ENCODE measurements at regions not wholly inside any gene's neighbourhood (a gene's known extent, or its start where the extent isn't known, plus 50 kb on each side); places are given as distances from the start of the nearest gene placed in this dataset.

GRCh38 chr4:119872371-119873016 lies 194.2 kb downstream of the MAD2L1 start:
- CTCF ChIA-PET, result interaction anchor here (0.7 kb wide), 1 partner anchor 36 kb away, joined by 3 read pairs; no protein-coding TSS in a partner anchor
- DNase-seq, result no peak
- H3K27me3 ChIP-seq (ENCODE audit: low read length), result no peaks in the 10 kb centered on the region

DNA sequence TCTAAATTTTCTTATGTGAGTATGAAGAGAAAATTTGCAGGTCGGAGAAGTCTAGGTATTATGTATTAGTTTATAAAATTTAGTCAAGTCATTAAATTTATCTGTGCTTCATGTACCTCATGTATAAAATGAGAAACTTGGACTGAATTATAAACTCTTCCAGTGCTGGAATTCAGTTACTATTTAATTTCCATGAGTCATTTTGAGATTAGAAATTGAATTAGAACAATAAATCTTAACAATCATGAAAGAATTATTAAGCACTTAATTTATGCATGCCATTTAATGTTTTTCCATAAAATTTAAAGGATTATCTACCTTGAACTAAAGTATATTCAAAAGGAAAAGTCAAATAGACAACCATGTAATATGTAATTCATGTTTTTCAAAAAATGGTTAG lies 195.8 kb downstream of the MAD2L1 start:
- ChIA-PET CTCF (no interaction called here), POLR2A (ENCODE audit: unreplicated experiment) (interaction anchor here (0.6 kb wide), 1 partner anchor 99 kb away, joined by 3 read pairs; no protein-coding TSS in a partner anchor)
- Histone ChIP-seq H3K9me3 (ENCODE audit: low read length) (no peaks in the 10 kb centered on the region), H3K79me2 (ENCODE audit: low read length) (no peaks in the 10 kb centered on the region), H3K4me3 (ENCODE audit: low read length) (no peak overlapping the region), H3K9me2 (replicated peaks; ENCODE audit: low read length) (no peaks in the 10 kb centered on the region), H3K27me3 (ENCODE audit: low read length) (no peaks in the 10 kb centered on the region), H3K36me3 (ENCODE audit: low read depth, low read length) (no peaks in the 10 kb centered on the region), H3K4me2 (ENCODE audit: low read length) (no peak overlapping the region), H4K20me1 (ENCODE audit: low read length) (no peaks in the 10 kb centered on the region), H3K27ac (ENCODE audit: low read length) (no peak overlapping the region), H3K4me1 (ENCODE audit: insufficient read depth, low read length) (no peaks in the 10 kb centered on the region), H2AFZ (ENCODE audit: low read length) (no peak overlapping the region), H3K9ac (ENCODE audit: low read length) (no peak overlapping the region), H3F3A (ENCODE audit: low read length, unreplicated experiment) (no peaks in the 10 kb centered on the region)
- ATAC-seq (no peak), DNase-seq (no peak)
- intact Hi-C loops (cut with micrococcal nuclease), result no loop called here
- TF ChIP-seq EZH2 (IDR thresholded peaks at IDR 0.05; ENCODE audit: low read length, unreplicated experiment) (no peak), EZH2phosphoT487 (IDR thresholded peaks at IDR 0.05; ENCODE audit: borderline replicate concordance, low read length) (no peak)
- TF ChIP-seq, protein P1, sequence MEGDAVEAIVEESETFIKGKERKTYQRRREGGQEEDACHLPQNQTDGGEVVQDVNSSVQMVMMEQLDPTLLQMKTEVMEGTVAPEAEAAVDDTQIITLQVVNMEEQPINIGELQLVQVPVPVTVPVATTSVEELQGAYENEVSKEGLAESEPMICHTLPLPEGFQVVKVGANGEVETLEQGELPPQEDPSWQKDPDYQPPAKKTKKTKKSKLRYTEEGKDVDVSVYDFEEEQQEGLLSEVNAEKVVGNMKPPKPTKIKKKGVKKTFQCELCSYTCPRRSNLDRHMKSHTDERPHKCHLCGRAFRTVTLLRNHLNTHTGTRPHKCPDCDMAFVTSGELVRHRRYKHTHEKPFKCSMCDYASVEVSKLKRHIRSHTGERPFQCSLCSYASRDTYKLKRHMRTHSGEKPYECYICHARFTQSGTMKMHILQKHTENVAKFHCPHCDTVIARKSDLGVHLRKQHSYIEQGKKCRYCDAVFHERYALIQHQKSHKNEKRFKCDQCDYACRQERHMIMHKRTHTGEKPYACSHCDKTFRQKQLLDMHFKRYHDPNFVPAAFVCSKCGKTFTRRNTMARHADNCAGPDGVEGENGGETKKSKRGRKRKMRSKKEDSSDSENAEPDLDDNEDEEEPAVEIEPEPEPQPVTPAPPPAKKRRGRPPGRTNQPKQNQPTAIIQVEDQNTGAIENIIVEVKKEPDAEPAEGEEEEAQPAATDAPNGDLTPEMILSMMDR (conservative IDR thresholded peaks at IDR 0.05; ENCODE audit: low read depth, low read length), result no peak
- BruUV-seq (replicated peaks), result no TSS peak

More at GRCh38 chr4:119872371-119873016, 194.2 kb downstream of the MAD2L1 start:
- intact Hi-C loops (cut with micrococcal nuclease), result no loop called here
- Histone ChIP-seq H3K36me3 (ENCODE audit: low read depth, low read length) (no peaks in the 10 kb centered on the region), H3K79me2 (ENCODE audit: low read length) (no peaks in the 10 kb centered on the region), H3K9me3 (ENCODE audit: low read length) (no peaks in the 10 kb centered on the region), H4K20me1 (ENCODE audit: low read length) (no peaks in the 10 kb centered on the region), H2AFZ (ENCODE audit: low read length) (no peak overlapping the region), H3K4me2 (ENCODE audit: low read length) (no peak overlapping the region), H3K4me3 (ENCODE audit: low read length) (no peak overlapping the region), H3K9ac (ENCODE audit: low read length) (no peak overlapping the region), H3K4me1 (ENCODE audit: insufficient read depth, low read length) (no peaks in the 10 kb centered on the region), H3F3A (ENCODE audit: low read length, unreplicated experiment) (no peaks in the 10 kb centered on the region), H3K27ac (ENCODE audit: low read length) (no peak overlapping the region), H3K9me2 (replicated peaks; ENCODE audit: low read length) (no peaks in the 10 kb centered on the region)
- no TSS peak for BruUV-seq (replicated peaks)
- TF ChIP-seq, protein P1 (conservative IDR thresholded peaks at IDR 0.05; ENCODE audit: low read depth, low read length), result no peak
- TF ChIP-seq EZH2phosphoT487 (IDR thresholded peaks at IDR 0.05; ENCODE audit: borderline replicate concordance, low read length) (no peak), EZH2 (IDR thresholded peaks at IDR 0.05; ENCODE audit: low read length, unreplicated experiment) (no peak)
- POLR2A ChIA-PET (ENCODE audit: unreplicated experiment), result no interaction called here
- no peak for ATAC-seq

DNA sequence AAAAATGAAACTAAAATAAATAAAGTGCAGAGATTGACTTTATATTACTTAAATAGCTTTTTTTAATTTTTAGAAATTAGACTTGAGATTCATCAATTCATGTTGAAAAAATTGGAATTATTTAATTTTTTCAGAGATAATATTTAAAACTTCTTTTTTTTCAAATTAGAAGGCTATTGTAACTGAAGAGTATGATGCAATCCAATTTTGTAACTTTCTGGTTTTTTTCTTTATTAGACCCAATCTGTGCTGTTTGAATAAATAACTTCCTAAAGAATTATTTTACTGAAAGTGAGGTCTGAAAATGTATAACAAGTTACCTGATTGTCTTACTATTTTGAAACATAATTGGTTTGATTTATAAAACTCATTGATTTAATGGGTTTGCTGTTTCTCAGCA lies 200.9 kb downstream of the MAD2L1 start:
- no peaks in the 10 kb centered on the region for H3F3A ChIP-seq (ENCODE audit: low read length, unreplicated experiment)
- no peak overlapping the region for H3K4me2 ChIP-seq (ENCODE audit: low read length)
- H4K20me1 ChIP-seq (ENCODE audit: low read length), result no peaks in the 10 kb centered on the region
- ATAC-seq (no peak), DNase-seq (no peak)
- ChIA-PET POLR2A (ENCODE audit: unreplicated experiment) (no interaction called here), CTCF (no interaction called here)
- no peak for TF ChIP-seq EZH2phosphoT487 (IDR thresholded peaks at IDR 0.05; ENCODE audit: borderline replicate concordance, low read length)
- TF ChIP-seq, protein P1 (conservative IDR thresholded peaks at IDR 0.05; ENCODE audit: low read depth, low read length), result no peak
- TF ChIP-seq EZH2 (IDR thresholded peaks at IDR 0.05; ENCODE audit: low read length, unreplicated experiment), result no peak
- no peaks in the 10 kb centered on the region for H3K79me2 ChIP-seq (ENCODE audit: low read length)
- no TSS peak for BruUV-seq (replicated peaks)
- no peak overlapping the region for H3K9ac ChIP-seq (ENCODE audit: low read length)
- H3K4me1 ChIP-seq (ENCODE audit: insufficient read depth, low read length), result no peaks in the 10 kb centered on the region
- intact Hi-C loops (cut with micrococcal nuclease), result no loop called here
- H3K9me3 ChIP-seq (ENCODE audit: low read length), result no peaks in the 10 kb centered on the region
- no peak overlapping the region for H3K4me3 ChIP-seq (ENCODE audit: low read length)
- H3K36me3 ChIP-seq (ENCODE audit: low read depth, low read length), result no peaks in the 10 kb centered on the region
- H3K27ac ChIP-seq (ENCODE audit: low read length), result no peak overlapping the region
- H3K27me3 ChIP-seq (ENCODE audit: low read length), result no peaks in the 10 kb centered on the region
- no peak overlapping the region for H2AFZ ChIP-seq (ENCODE audit: low read length)
- H3K9me2 ChIP-seq (replicated peaks; ENCODE audit: low read length), result no peaks in the 10 kb centered on the region
